Upper lobe of left lung (tissue), 4 donors: ENCODE measurements at regions not wholly inside any gene's neighbourhood (a gene's known extent, or its start where the extent isn't known, plus 50 kb on each side); places are given as distances from the start of the nearest gene placed in this dataset.

Source experiments
- EP300 ChIP-seq, 4 donors: sonication (generic); formaldehyde crosslinking; IDR thresholded peaks; one replicate each; pipeline ENCODE4 v1.5.1; 2017; ENCODE audit warnings: antibody characterized with exemption in 4 of 4, control low read depth in 2 of 4
- POLR2A ChIP-seq, 4 donors: fragments of 450-650 bp; IDR thresholded peaks; one replicate each; pipeline ENCODE4 v1.5.1; 2016 to 2017; ENCODE audit warnings: antibody characterized with exemption in 4 of 4, mild to moderate bottlenecking in 2 of 4
- POLR2AphosphoS5 ChIP-seq, 2 donors: sonication (generic); formaldehyde crosslinking; IDR thresholded peaks; one replicate each; pipeline ENCODE4 v1.5.1; 2017; ENCODE audit warnings: antibody characterized with exemption in 2 of 2
- TF ChIP-seq, protein P1 (sequence below), 6 experiments: fragments of 450-650 bp in 4 of 6; fragments of 200-600 bp in 2 of 6; sonication (generic) in 2 of 6; IDR thresholded peaks; one replicate each; pipeline ENCODE4 v1.5.1; 2016 to 2019; ENCODE audit warnings: antibody characterized with exemption in 6 of 6

DNA sequence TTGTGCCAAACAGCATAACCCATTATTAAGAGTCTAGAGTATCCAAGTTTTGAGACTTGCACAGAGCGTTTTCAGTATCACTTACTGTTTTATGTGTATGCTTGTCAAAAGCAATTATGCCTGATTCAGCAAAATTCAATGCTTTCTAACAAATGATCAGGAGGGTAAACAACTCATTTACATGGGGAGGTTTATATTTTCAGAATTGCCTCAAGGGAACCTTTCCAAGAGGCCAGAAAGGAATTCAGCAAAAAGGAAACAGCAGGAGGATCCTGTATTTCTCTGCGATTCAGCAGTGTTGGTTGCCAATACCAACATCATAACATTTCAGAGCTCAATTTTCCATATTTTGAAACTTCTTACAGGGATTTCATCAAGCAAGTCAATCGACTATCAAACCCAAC, 69.3 kb upstream of the DAB2 start:
- no peak for TF ChIP-seq EP300 (IDR thresholded peaks at IDR 0.05)
- no peak for TF ChIP-seq POLR2A (IDR thresholded peaks at IDR 0.05)
- TF ChIP-seq, protein P1, sequence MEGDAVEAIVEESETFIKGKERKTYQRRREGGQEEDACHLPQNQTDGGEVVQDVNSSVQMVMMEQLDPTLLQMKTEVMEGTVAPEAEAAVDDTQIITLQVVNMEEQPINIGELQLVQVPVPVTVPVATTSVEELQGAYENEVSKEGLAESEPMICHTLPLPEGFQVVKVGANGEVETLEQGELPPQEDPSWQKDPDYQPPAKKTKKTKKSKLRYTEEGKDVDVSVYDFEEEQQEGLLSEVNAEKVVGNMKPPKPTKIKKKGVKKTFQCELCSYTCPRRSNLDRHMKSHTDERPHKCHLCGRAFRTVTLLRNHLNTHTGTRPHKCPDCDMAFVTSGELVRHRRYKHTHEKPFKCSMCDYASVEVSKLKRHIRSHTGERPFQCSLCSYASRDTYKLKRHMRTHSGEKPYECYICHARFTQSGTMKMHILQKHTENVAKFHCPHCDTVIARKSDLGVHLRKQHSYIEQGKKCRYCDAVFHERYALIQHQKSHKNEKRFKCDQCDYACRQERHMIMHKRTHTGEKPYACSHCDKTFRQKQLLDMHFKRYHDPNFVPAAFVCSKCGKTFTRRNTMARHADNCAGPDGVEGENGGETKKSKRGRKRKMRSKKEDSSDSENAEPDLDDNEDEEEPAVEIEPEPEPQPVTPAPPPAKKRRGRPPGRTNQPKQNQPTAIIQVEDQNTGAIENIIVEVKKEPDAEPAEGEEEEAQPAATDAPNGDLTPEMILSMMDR (IDR thresholded peaks at IDR 0.05), result no peak
- no peak for TF ChIP-seq POLR2AphosphoS5 (IDR thresholded peaks at IDR 0.05)
